ENCODE measurements at regions not wholly inside any gene's neighbourhood (a gene's known extent, or its start where the extent isn't known, plus 50 kb on each side); places are given as distances from the start of the nearest gene placed in this dataset.

GRCh38 chr14:32004300-32004699 lies 72.8 kb upstream of the ARHGAP5 start:
- no peak for DNase-seq (ENCODE audit: low read depth in 2 of 2)

GRCh38 chr14:32005628-32006027 lies 71.5 kb upstream of the ARHGAP5 start:
- DNase-seq (ENCODE audit: low read depth in 2 of 2), result no peak

DNA sequence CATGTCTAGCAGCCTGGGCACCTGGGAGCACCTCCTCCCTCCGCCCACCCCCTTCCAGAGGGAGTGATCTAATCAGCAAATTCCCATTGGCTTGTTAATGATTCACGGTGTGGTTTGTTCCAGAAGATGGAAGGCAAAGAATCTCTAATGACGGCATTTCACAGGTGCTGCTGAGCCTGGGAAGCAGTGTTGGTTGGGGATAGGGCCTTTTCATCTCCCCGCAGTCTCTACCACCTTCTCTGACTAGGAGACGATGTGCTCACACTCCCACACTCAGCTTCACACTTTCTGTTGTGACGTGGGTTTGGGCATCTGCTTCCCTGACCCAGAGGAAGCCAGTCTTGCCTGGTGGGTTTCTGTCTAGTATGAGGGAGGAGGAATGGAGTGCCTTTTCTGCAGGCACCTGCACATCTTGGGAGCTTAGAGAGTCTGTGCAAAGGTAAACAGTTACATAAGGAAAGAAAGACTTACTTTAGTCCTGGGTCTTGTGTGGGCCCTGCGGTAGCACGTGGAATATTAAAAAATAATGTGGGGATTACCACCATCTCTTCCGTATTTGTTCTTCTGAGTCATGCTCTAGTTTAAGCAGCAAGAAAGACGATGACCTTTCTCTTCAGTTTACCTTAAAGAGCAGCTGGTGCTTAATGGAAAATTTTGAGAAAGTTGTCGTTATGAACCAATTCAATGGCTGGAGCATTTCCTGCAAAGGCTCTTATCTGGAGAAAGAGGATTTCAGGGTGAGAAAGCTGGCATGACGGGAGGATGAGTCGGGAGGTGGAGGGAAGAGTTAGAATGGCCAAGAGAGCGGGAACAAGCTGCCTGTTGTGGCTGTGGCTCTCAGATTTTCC lies 70.6 kb upstream of the ARHGAP5 start:
- no peak for DNase-seq (ENCODE audit: low read depth in 2 of 2)

GRCh38 chr14:32007755-32008362 lies 69.2 kb upstream of the ARHGAP5 start:
- no peak for DNase-seq (ENCODE audit: low read depth in 2 of 2)

DNA sequence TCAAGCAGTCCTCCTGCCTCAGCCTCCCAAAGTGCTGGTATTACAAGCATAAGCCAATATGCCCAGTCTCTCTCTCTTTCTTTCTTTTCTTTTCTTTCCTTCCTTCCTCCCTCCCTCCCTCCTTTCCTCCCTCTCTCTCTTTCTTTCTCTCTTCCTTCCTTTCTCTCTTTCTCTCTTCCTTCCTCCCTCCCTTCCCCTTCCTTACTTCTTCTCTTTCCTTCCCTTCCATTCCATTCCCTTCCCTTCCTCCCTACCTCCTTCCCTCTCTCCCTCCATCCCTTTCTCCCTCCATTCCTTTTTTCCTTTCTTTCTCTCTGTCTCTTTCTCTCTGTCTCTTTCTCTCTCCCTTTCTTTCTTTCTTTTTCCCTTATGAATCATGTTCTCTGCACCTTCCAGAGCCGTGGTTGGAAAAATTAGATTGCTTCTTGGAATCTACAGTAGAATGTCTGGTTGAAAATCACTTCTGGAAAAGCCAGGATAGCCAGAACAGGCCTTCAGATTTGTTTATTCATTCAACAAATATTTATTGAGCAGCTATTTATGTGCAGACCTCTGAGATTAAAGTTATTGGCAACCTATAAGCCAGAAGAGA lies 68.4 kb upstream of the ARHGAP5 start:
- DNase-seq (ENCODE audit: low read depth in 2 of 2), result no peak

GRCh38 chr14:32009221-32009975 lies 67.7 kb upstream of the ARHGAP5 start:
- no peak for DNase-seq (ENCODE audit: low read depth in 2 of 2)

GRCh38 chr14:32009976-32010581 lies 67.0 kb upstream of the ARHGAP5 start:
- DNase-seq (ENCODE audit: low read depth in 2 of 2), result no peak

- DNase-seq (ENCODE audit: low read depth in 2 of 2), result no peak
These were observed 66.4 kb upstream of the ARHGAP5 start for GRCh38 chr14:32010604-32011125.

GRCh38 chr14:32011225-32011624 lies 65.9 kb upstream of the ARHGAP5 start:
- DNase-seq (ENCODE audit: low read depth in 2 of 2), result no peak

GRCh38 chr14:32012062-32012461 lies 65.0 kb upstream of the ARHGAP5 start:
- no peak for DNase-seq (ENCODE audit: low read depth in 2 of 2)

DNA sequence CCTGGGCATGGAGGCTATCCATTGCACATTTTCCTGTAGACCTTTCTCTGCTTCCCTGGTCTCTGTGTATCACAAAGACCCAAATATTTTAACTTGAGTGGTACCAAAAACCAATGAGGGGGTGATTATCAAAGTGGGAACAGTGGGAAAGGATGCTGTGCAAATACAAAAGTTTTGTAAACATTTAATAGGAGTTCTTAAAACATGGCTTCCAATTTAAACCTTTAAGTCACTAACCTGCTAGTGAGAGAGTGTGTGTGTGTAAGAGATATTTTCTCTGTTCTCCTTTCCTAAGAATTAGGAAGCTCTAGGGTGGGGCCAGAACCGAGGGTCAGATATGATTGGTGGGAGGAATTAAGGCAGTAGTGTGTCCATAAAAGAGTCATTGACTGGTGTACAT lies 64.5 kb upstream of the ARHGAP5 start:
- DNase-seq (ENCODE audit: low read depth in 2 of 2), result no peak

DNA sequence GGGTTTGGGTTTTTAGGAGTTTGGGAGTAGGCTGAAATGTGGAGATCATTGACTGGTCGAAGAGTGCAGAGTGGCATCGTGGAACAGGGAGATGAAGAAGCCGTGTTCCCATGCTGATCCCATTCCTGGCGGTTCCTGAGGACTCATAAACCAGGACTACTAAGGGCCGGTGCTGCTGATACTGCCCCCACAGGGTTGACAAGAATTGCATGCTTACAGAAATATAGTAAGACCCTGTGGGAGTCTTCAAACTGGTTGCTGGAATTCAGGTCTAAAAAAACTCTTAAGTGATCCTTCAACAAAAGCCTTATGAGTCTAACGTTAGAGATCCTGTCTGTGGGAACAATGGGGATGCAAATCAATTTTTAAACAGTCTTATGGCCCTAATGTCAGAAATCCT lies 64.0 kb upstream of the ARHGAP5 start:
- no peak for DNase-seq (ENCODE audit: low read depth in 2 of 2)

DNA sequence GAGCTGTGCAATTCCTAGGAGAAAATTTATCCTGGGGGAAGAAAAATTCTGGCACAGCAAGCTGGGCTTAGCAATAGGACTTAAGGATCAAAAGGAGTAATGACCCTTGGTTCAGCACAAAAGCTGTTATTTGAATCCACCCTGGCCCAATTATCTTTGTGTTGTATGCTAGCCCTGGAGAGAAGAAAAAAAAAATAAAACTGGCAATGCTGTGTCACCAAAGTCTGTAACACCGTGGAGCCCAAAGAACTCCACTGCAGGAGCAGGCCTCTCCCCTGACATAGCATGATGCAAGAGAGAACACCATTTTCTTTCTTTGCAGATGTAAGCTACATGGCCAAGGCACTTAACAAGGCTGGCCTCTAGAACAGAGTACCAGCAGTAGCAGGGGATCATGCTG lies 63.0 kb upstream of the ARHGAP5 start:
- DNase-seq (ENCODE audit: low read depth in 2 of 2), result no peak

- DNase-seq (ENCODE audit: low read depth in 2 of 2), result no peak
These were observed 62.6 kb upstream of the ARHGAP5 start for GRCh38 chr14:32014498-32014897.

DNA sequence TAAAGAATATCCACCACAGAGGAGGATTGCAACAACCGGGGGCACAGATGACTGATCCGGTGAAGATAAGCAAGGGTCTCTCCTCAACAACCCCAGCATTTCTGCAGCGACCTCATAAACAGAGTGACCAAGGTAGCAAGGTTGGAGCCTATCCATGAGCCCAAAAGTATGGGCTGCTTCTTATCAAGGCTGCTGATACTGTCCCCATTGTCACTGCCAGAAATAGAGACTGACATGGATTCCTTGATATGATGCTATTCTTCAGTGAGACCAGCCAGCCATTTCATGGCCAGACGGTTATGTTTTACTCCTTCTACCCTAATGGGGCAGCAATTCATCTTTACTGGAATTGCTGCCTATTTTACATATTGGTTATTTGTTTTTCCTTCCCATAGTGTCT lies 61.9 kb upstream of the ARHGAP5 start:
- no peak for DNase-seq (ENCODE audit: low read depth in 2 of 2)

- no peak for DNase-seq (ENCODE audit: low read depth in 2 of 2)
These were observed 59.5 kb upstream of the ARHGAP5 start for GRCh38 chr14:32017587-32017986.

DNA sequence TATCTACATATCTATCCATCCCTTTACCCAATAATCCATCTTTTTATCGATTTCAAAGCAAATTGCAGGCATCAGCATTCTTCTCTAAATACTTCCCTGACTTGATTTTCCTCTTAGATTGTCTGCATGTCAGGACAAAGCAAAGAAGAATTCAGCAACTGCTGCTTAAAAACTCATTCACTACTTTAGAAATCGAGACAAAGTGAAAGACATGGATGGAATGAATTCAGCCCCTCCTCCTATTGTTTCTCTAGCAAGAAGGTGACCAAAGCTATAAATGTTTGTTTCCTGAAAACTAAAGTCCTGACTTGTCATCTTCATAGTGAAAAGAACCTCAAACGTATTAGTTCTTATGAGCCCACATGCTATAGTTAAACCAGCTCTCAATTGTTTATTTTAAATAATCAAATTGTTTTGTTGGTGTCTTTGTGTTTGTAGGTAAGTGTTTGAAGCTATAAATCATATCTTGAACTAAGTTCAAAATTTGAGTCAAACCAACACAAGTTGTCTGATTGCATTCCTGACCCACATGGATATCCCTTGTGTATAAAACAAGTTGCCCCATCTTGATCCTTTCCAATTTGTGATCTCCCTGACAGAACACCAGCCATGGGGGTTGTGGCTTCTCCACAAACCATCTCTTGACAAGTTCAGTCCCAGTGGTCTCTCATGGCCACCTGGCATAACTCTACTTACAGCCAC lies 58.6 kb upstream of the ARHGAP5 start:
- no peak for DNase-seq (ENCODE audit: low read depth in 2 of 2)

GRCh38 chr14:32019276-32019675 lies 57.8 kb upstream of the ARHGAP5 start:
- no peak for DNase-seq (ENCODE audit: low read depth in 2 of 2)

DNA sequence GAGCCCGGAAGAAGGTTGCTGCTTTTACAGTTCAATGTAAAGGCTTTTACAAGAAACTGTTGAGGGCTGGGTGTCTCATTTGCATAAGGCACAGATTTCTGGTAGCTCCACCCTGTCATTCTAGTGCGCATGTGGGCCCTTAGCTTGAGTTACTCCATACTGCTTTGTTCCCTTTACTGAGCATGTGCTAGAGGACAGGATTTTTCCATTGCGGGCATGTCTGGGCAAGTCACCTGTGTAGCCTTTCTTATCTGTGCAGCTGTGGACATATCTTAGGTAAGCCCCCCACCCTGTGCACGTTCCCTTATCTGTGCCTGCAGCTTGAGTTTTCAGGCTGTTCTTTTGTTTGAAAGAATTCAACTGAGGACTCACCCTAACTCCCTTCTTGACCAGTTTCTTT lies 56.2 kb upstream of the ARHGAP5 start:
- DNase-seq (ENCODE audit: low read depth in 2 of 2), result no peak

- no peak for DNase-seq (ENCODE audit: low read depth in 2 of 2)
These were observed 55.8 kb upstream of the ARHGAP5 start for GRCh38 chr14:32021341-32021740.

- DNase-seq (ENCODE audit: low read depth in 2 of 2), result no peak
These were observed 54.6 kb upstream of the ARHGAP5 start for GRCh38 chr14:32022525-32022924.

Data from stimulated activated CD8-positive, alpha-beta memory T cell treated with anti-CD3 and anti-CD28 coated beads, Interleukin-15, amount 100 ng/mL, for 48 hours (primary cell).